ENCODE measurements at regions not wholly inside any gene's neighbourhood (a gene's known extent, or its start where the extent isn't known, plus 50 kb on each side); places are given as distances from the start of the nearest gene placed in this dataset.
"Not testable (repeated sequence)": the region's sequence is repeated elsewhere in the genome, so short reads cannot be mapped to it uniquely, and the experiment has no call there.

GRCh38 chr2:125371867-125372266 is 1284.1 kb upstream of the GYPC start:
- DNase-seq: no peak

DNA sequence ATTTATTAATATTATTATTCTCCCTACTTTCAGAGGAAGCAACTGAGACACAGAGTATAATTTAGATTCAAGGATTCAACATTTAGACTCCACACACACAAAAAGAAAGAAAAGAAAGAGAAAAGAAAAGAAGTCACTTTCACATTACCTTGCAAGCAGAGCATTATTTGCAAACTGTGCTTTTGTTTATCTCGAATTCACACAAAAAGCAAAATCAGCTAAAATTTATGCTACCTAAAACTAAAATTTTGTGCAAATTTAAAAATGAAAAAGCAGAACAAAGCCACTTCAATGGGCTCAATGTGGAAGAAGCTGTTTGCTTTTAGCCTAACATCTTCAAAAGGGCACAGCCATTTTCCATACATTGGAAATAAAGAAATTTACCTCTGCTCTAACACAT is 1282.7 kb upstream of the GYPC start:
- no peak for DNase-seq

- DNase-seq: no peak
Observed at GRCh38 chr2:125386074-125386473, 1269.9 kb upstream of the GYPC start.

- DNase-seq: no peak
Observed at GRCh38 chr2:125397535-125398251, 1258.3 kb upstream of the GYPC start.

DNA sequence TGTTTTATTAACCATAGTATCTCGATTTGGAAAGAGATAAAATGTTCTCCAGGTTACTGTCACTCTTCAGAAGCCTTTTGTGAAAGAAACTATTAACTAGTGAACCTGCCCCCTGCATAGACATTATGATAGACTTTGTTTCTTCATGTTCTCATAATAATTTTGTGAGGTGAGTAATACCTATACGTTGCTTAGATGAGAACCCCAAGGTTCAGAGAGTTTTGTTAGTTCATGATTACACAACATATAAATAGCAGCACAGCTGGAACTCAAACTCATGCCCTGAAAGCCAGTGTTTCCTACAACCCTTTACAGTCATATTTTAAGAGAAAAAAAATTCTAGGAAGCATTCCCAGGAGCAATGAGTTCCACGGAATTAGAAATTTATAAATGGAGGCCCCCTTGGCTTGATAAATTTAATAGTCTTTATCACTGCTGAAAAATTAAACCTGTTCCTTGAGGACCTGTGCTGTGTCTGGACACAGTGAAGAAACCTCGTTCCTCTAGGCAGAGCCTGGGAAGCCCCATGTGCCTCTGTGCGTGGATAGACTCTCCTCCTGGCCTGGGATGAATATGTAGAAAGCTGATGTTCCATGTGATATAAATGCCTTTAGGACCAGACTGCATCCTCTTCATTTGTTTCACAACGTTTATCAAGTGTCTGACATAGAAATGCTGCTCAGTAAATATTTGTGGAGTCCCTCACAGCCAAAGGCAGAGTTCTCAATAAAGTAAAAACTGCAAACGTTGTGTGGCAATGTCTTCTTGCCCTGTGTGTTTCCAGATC is 1257.0 kb upstream of the GYPC start:
- DNase-seq: no peak

DNA sequence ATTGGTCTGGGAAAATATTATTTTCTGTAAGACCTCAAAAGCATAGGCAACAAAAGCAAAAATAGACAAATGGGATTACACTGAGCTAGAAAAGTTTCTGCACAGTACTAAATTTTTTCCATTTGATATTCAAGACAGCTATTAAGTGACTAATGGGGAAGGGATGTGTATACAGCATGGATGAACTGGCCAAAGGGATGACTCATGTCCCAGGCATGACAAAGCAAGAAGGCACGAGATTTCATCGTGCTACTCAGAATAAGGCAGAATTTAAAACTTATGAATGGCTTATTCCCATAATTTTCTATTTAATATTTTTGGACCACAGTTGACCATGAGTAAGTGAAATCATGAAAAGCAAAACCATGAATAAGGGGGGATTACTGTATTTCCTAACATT is 1250.1 kb upstream of the GYPC start:
- DNase-seq: no peak

- DNase-seq: no peak
Observed at GRCh38 chr2:125408874-125409538, 1247.0 kb upstream of the GYPC start.

DNA sequence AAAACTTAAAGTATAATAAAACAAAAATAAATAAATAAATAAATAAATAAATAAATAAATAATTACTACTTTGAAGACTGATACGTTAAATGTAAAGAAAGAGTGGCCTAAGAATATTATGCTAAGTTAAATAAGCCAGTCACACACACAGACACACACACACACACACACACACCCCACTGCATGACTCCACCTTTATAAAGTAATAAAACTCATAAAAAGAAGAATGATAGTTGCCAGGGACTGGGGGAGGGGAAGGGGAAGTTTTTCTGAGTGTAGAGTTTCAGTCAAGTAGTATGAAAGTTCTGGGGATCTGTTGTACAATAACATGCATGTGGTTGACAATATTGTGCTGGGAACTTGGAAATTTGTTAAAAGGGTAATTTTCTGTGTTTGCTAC is 1237.5 kb upstream of the GYPC start:
- no peak for DNase-seq

DNA sequence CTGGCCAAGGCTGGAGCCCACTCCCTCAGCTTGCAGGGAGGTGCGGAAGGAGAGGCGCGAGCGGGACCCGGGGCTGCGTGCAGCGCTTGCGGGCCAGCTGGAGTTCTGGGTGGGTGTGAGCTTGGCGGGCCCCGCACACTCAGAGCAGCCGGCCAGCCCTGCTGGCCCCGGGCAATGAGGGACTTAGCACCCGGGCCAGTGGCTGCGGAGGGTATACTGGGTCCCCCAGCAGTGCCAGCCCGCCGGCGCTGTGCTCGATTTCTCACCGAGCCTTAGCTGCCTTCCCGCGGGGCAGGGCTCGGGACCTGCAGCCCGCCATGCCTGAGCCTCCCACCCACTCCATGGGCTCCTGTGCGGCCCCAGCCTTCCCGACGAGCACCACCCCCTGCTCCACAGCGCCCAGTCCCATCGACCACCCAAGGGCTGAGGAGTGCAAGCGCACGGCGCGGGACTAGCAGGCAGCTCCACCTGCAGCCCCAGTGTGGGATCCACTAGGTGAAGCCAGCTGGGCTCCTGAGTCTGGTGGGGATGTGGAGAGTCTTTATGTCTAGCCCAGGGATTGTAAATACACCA is 1233.7 kb upstream of the GYPC start:
- DNase-seq: not testable (repeated sequence)

DNA sequence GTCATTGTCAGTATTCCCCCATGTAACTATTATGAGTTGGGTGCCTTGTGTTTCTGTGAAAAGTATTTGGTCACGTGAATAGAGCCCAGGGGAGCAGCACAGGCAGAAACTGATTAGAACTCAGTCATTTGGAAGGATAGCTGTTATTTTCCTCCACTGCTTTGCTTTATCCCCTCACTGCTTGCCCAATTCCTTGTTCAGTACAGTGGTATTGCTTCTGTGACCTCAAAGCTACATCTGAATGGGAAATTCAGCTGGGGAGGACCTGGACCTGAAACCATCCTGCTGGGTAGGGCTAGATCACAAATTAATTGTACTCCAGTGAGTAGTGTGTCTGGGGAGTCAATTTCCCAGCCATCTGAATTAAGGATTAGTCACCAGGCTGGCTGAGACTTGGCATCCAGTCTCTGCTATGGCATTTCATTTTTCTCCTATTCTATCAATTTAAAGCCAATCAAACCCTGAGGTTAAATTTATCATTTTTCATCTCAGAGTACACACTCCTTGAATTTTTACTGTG is 1231.6 kb upstream of the GYPC start:
- no peak for DNase-seq

DNA sequence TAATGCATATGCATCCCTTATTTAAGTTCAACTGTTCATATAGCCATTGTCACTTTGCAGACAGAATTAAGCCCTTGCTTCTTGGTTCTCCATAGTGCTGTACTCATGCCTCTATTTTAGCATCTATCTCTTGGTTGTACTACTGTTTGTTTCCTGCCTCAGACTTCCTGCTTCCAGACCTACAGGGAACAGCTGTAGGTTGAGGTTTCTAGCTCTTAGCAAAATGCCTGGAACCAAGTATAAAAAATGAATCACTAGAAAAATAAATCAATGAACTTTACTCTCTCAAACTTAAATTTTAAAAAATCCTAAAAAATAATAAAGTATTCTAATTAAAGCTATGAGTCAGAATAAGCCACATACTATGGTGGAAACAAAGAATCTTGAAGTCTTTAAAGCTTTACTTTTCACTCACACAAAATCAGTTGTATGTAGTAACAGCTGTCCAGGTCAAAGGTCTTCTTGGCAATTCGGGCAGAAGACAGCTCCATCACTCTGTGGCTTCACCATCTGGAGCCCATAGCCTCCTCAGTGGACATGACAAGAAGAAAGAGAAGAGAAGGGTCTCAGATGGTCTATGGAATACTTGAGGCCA is 1228.1 kb upstream of the GYPC start:
- no peak for DNase-seq

DNA sequence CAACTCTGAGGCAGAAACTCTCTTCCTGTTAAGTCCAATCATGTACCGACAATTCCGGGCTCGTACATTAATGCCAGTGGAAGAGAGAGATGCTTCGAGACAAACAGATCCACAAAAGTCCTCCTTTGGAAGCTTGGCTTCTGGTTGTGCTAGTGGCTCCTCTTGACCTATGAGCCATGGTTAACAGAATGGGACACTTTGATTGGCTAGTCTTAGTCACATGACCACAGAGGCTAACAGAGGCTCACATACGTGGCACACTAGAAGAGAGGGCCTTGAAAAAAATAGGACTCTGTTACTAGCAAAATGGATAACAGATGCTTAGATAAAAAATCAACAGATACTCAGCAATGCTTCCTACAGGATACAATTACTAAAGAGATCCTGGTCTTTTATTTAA is 1211.9 kb upstream of the GYPC start:
- no peak for DNase-seq

- DNase-seq: no peak
Observed at GRCh38 chr2:125445495-125445894, 1210.5 kb upstream of the GYPC start.

- DNase-seq: no peak
Observed at GRCh38 chr2:125450092-125450491, 1205.9 kb upstream of the GYPC start.

GRCh38 chr2:125455110-125455509 is 1200.8 kb upstream of the GYPC start:
- DNase-seq: no peak

- peak; percentile 73 for DNase-seq
Observed at GRCh38 chr2:125456693-125457363, 1199.1 kb upstream of the GYPC start.

GRCh38 chr2:125471963-125472362 is 1184.0 kb upstream of the GYPC start:
- DNase-seq: no peak

- no peak for DNase-seq
Observed at GRCh38 chr2:125479143-125479636, 1176.8 kb upstream of the GYPC start.

GRCh38 chr2:125490308-125490707 is 1165.7 kb upstream of the GYPC start:
- DNase-seq: no peak

GRCh38 chr2:125491663-125492062 is 1164.3 kb upstream of the GYPC start:
- no peak for DNase-seq

DNA sequence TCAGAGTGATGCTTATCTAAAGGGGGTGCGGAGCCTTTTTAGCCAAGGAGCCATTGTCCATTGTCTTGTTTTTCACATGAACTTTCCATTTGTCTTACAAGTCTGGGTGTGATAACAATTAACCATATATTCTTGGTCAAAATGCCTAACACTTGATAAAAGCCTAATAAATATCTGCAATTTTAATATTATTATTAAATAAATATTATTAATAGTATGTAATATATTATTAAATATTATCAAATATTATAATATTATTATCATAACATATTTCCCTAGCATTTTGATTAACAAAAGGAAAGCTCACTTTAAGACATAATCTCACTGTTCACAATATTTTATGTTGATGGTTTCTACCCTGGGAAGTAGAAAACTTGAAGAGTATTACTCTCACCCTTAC is 1143.6 kb upstream of the GYPC start:
- DNase-seq: no peak

GRCh38 chr2:125516496-125517109 is 1139.4 kb upstream of the GYPC start:
- DNase-seq: no peak

All from NCI-H2081 treated with DMSO at 0.1 percent for 48 hours (cell line).